WI38 (cell line): ENCODE measurements at regions not wholly inside any gene's neighbourhood (a gene's known extent, or its start where the extent isn't known, plus 50 kb on each side); places are given as distances from the start of the nearest gene placed in this dataset.

ENCODE experiments used
- H3K4me3 ChIP-seq: 2 replicates; pipeline ENCODE4 v1.5.1; 2011; ENCODE audit warnings: low read depth, mild to moderate bottlenecking, control low read depth, low read length
- CTCF ChIP-seq: IDR thresholded peaks from 2 replicates; pipeline ENCODE4 v1.5.1; 2012; ENCODE audit warnings: low read depth, mild to moderate bottlenecking, control low read depth, low read length

- no peak overlapping the region for H3K4me3 ChIP-seq
These were observed 73.1 kb upstream of the OLFM4 start for GRCh38 chr13:52955472-52955874.

GRCh38 chr13:52954838-52955237, 73.8 kb upstream of the OLFM4 start:
- TF ChIP-seq CTCF, result no peak
- H3K4me3 ChIP-seq, result no peak overlapping the region

More at GRCh38 chr13:52955472-52955874, 73.1 kb upstream of the OLFM4 start:
- no peak for TF ChIP-seq CTCF

GRCh38 chr13:52950436-52950956, 78.1 kb upstream of the OLFM4 start:
- TF ChIP-seq CTCF, result no peak
- no peak overlapping the region for H3K4me3 ChIP-seq

- TF ChIP-seq CTCF, result no peak
- no peak overlapping the region for H3K4me3 ChIP-seq
These were observed 78.9 kb upstream of the OLFM4 start for GRCh38 chr13:52949742-52950141.

- H3K4me3 ChIP-seq, result no peak overlapping the region
- no peak for TF ChIP-seq CTCF
These were observed 79.6 kb upstream of the OLFM4 start for GRCh38 chr13:52949044-52949443.

GRCh38 chr13:52947921-52948373, 80.7 kb upstream of the OLFM4 start:
- H3K4me3 ChIP-seq, result no peak overlapping the region
- no peak for TF ChIP-seq CTCF

GRCh38 chr13:52945348-52945747, 83.3 kb upstream of the OLFM4 start:
- no peak overlapping the region for H3K4me3 ChIP-seq
- TF ChIP-seq CTCF, result no peak
